ENCODE measurements at regions not wholly inside any gene's neighbourhood (a gene's known extent, or its start where the extent isn't known, plus 50 kb on each side); places are given as distances from the start of the nearest gene placed in this dataset.

- Histone ChIP-seq H3K27me3 (ENCODE audit: insufficient read depth, poor library complexity, severe bottlenecking) (peaks cover 8% of the 10 kb centered on the region), H3K27ac (replicated peaks) (no peak overlapping the region), H3K4me3 (replicated peaks; ENCODE audit: insufficient read depth, low read length) (no peak overlapping the region)
- DNase-seq (ENCODE audit: low read depth in 1 of 2, low spot score in 1 of 2): no peak
- TF ChIP-seq REST (IDR thresholded peaks at IDR 0.05; ENCODE audit: insufficient replicate concordance, low read depth): no peak
- TF ChIP-seq CTCF (IDR thresholded peaks at IDR 0.05; ENCODE audit: insufficient read depth, low read length): no peak
- no peak for TF ChIP-seq GABPA (IDR thresholded peaks at IDR 0.05; ENCODE audit: low read depth)
- TF ChIP-seq SPI1 (IDR thresholded peaks at IDR 0.05; ENCODE audit: borderline replicate concordance, low read depth): no peak
- no peak for TF ChIP-seq POLR2AphosphoS5 (IDR thresholded peaks at IDR 0.05; ENCODE audit: low read depth)
These were observed 233.7 kb upstream of the IL12B start for GRCh38 chr5:159564031-159564430.

- TF ChIP-seq POLR2AphosphoS5 (IDR thresholded peaks at IDR 0.05; ENCODE audit: low read depth) (no peak), SPI1 (IDR thresholded peaks at IDR 0.05; ENCODE audit: borderline replicate concordance, low read depth) (no peak), CTCF (IDR thresholded peaks at IDR 0.05; ENCODE audit: insufficient read depth, low read length) (no peak), GABPA (IDR thresholded peaks at IDR 0.05; ENCODE audit: low read depth) (no peak), REST (IDR thresholded peaks at IDR 0.05; ENCODE audit: insufficient replicate concordance, low read depth) (no peak)
- DNase-seq (ENCODE audit: low read depth in 1 of 2, low spot score in 1 of 2): no peak
These were observed 236.5 kb upstream of the IL12B start for GRCh38 chr5:159566832-159567231.

GRCh38 chr5:159567461-159567860 lies 237.2 kb upstream of the IL12B start:
- Histone ChIP-seq H3K27ac (replicated peaks) (no peak overlapping the region), H3K4me3 (replicated peaks; ENCODE audit: insufficient read depth, low read length) (no peak overlapping the region), H3K27me3 (ENCODE audit: insufficient read depth, poor library complexity, severe bottlenecking) (no peaks in the 10 kb centered on the region)
- DNase-seq (ENCODE audit: low read depth in 1 of 2, low spot score in 1 of 2): no peak
- no peak for TF ChIP-seq REST (IDR thresholded peaks at IDR 0.05; ENCODE audit: insufficient replicate concordance, low read depth)
- TF ChIP-seq GABPA (IDR thresholded peaks at IDR 0.05; ENCODE audit: low read depth): no peak
- TF ChIP-seq POLR2AphosphoS5 (IDR thresholded peaks at IDR 0.05; ENCODE audit: low read depth): no peak
- no peak for TF ChIP-seq SPI1 (IDR thresholded peaks at IDR 0.05; ENCODE audit: borderline replicate concordance, low read depth)
- TF ChIP-seq CTCF (IDR thresholded peaks at IDR 0.05; ENCODE audit: insufficient read depth, low read length): no peak

More at GRCh38 chr5:159566832-159567231, 236.5 kb upstream of the IL12B start:
- H3K27ac ChIP-seq (replicated peaks): no peak overlapping the region
- H3K27me3 ChIP-seq (ENCODE audit: insufficient read depth, poor library complexity, severe bottlenecking): no peaks in the 10 kb centered on the region
- no peak overlapping the region for H3K4me3 ChIP-seq (replicated peaks; ENCODE audit: insufficient read depth, low read length)
